HepG2 (cell line): ENCODE measurements at regions not wholly inside any gene's neighbourhood (a gene's known extent, or its start where the extent isn't known, plus 50 kb on each side); places are given as distances from the start of the nearest gene placed in this dataset.

ENCODE experiments used
- ATAC-seq: fragments of 200-7000 bp; cut with Tn5 transposase; 3 replicates; pipeline ENCODE4 v1.9.1; 2020; ENCODE audit warnings: mild to moderate bottlenecking, moderate library complexity
- BruUV-seq: library from RNA; stranded (reverse); fragments of 400-500 nt; replicated peaks from 2 replicates; lab custom pipeline; 2021; lab: Mats Ljungman, UMichigan
- CTCF ChIA-PET: fragments of 300-600 bp; formaldehyde crosslinking; extraction: SDS; loops from one replicate; lab custom pipeline; 2021; ENCODE audit warnings: low total read pairs, inconsistent platforms, low intra/inter-chr PET ratio; lab: Yijun Ruan, JAX
- POLR2A ChIA-PET: fragments of 350-600 bp; sonication (Branson Sonifier 250); formaldehyde crosslinking; loops from one replicate; lab custom pipeline; 2020; ENCODE audit warnings: antibody characterized with exemption, inconsistent platforms; lab: Yijun Ruan, JAX
- DNase-seq: peaks from one replicate; pipeline ENCODE4 v3.0.0-alpha.2; 2015; ENCODE audit warnings: low spot score
- FAIRE-seq: peaks from 3 replicates; lab custom pipeline; 2011; peaks lifted over from hg19 to GRCh38; lab: Jason Lieb, UNC
- H2AFZ ChIP-seq: one replicate; pipeline ENCODE4 v1.6.1; 2011; ENCODE audit warnings: low read length, inconsistent platforms
- H3K27ac ChIP-seq: fragments of 300-600 bp; 3 replicates; pipeline ENCODE4 v1.8.0; 2011; ENCODE audit warnings: mixed run types, mild to moderate bottlenecking, mixed read lengths, low read length, inconsistent platforms; ENCODE audit not compliant: insufficient read depth; ENCODE audit errors: extremely low read length
- H3K27me3 ChIP-seq, 2 experiments: fragments of 200-600 bp in 1 of 2; 2 replicates in 1 of 2; 3 replicates in 1 of 2; pipeline versions ENCODE4 v1.6.0 to v1.8.0; 2011; ENCODE audit warnings: low read length in 2 of 2, mild to moderate bottlenecking in 2 of 2, moderate library complexity in 2 of 2, inconsistent platforms in 1 of 2; ENCODE audit not compliant: insufficient read depth in 2 of 2, control insufficient read depth in 1 of 2
- H3K36me3 ChIP-seq, 2 experiments: fragments of 200-600 bp in 1 of 2; replicated peaks in 1 of 2; 2 replicates in 1 of 2; 3 replicates in 1 of 2; pipeline versions ENCODE4 v1.5.1 to v1.8.0; 2011; ENCODE audit warnings: low read length in 2 of 2, inconsistent platforms in 1 of 2; ENCODE audit not compliant: insufficient read depth in 2 of 2, control insufficient read depth in 1 of 2
- H3K4me1 ChIP-seq: 2 replicates; pipeline ENCODE4 v1.5.1; 2012; ENCODE audit warnings: low read length, inconsistent platforms; ENCODE audit not compliant: insufficient read depth
- H3K4me2 ChIP-seq: 2 replicates; pipeline ENCODE4 v1.6.0; 2011; ENCODE audit warnings: low read depth, low read length, inconsistent platforms
- H3K4me3 ChIP-seq, 3 experiments: fragments of 200-600 bp in 1 of 3; sonication (generic), shearing (Covaris generic) in 1 of 3; replicated peaks in 1 of 3; 2 replicates each; pipeline ENCODE4 v1.5.1; 2011 to 2016; ENCODE audit warnings: low read length in 3 of 3, inconsistent platforms in 2 of 3, low read depth in 2 of 3, mild to moderate bottlenecking in 2 of 3, control low read depth in 1 of 3, mixed read lengths in 1 of 3; ENCODE audit not compliant: insufficient read depth in 1 of 3
- H3K79me2 ChIP-seq: one replicate; pipeline ENCODE4 v1.6.1; 2011; ENCODE audit warnings: low read length, inconsistent platforms; ENCODE audit not compliant: insufficient read depth
- H3K9ac ChIP-seq: 2 replicates; pipeline ENCODE4 v1.6.0; 2011; ENCODE audit warnings: mild to moderate bottlenecking, low read depth, low read length, inconsistent platforms; ENCODE audit not compliant: insufficient read depth
- H3K9me3 ChIP-seq: 2 replicates; pipeline ENCODE4 v1.5.1; 2012; ENCODE audit warnings: mild to moderate bottlenecking, low read length
- H4K20me1 ChIP-seq: 2 replicates; pipeline ENCODE4 v1.6.0; 2011; ENCODE audit warnings: inconsistent platforms, mild to moderate bottlenecking, low read length, moderate library complexity; ENCODE audit not compliant: insufficient read depth
- HDAC2 ChIP-seq: sonication (generic); formaldehyde crosslinking; IDR thresholded peaks from 2 replicates; pipeline ENCODE4 v1.4.0; 2020; ENCODE audit warnings: missing genetic modification reagents
- KDM4B ChIP-seq: sonication (generic); formaldehyde crosslinking; IDR thresholded peaks from 2 replicates; pipeline ENCODE4 v1.4.0; 2020; ENCODE audit warnings: missing genetic modification reagents
- NFIC ChIP-seq: IDR thresholded peaks from 2 replicates; pipeline ENCODE4 v1.6.1; 2012; ENCODE audit warnings: mild to moderate bottlenecking, low read length, inconsistent platforms
- POLR2AphosphoS2 ChIP-seq: IDR thresholded peaks from 2 replicates; pipeline ENCODE4 v1.6.1; 2011; ENCODE audit warnings: low read depth, low read length, improper control_type of control experiment
- SP5 ChIP-seq: IDR thresholded peaks from 2 replicates; pipeline ENCODE4 v1.6.1; 2016; ENCODE audit warnings: low read depth, borderline replicate concordance
- TAF1 ChIP-seq: sonication (generic); formaldehyde crosslinking; IDR thresholded peaks from 2 replicates; pipeline ENCODE4 v1.4.0; 2020; ENCODE audit warnings: missing genetic modification reagents
- TEAD3 ChIP-seq: optimal IDR thresholded peaks from 2 replicates; pipeline ENCODE3; 2016; ENCODE audit warnings: borderline replicate concordance
- ZNF44 ChIP-seq: sonication (generic); formaldehyde crosslinking; IDR thresholded peaks from 2 replicates; pipeline ENCODE4 v1.5.1; 2020; ENCODE audit warnings: mild to moderate bottlenecking, missing genetic modification reagents
- ZNF589 ChIP-seq: sonication (generic); formaldehyde crosslinking; conservative IDR thresholded peaks from 2 replicates; pipeline ENCODE4 v1.8.0; 2022; ENCODE audit warnings: mild to moderate bottlenecking, moderate library complexity, missing genetic modification reagents
- ZNF747 ChIP-seq: sonication (generic); formaldehyde crosslinking; IDR thresholded peaks from 2 replicates; pipeline ENCODE4 v1.8.1; 2023; ENCODE audit warnings: missing genetic modification reagents, mild to moderate bottlenecking, borderline replicate concordance
- ZNF766 ChIP-seq: sonication (generic); formaldehyde crosslinking; IDR thresholded peaks from 2 replicates; pipeline ENCODE4 v1.5.0; 2020; ENCODE audit warnings: missing genetic modification reagents, borderline replicate concordance
- WGBS: methylation state at CpG from one replicate; pipeline ENCODE4 v1.1.6; 2017; ENCODE audit warnings: low lambda C conversion rate; 5-methylcytosine and 5-hydroxymethylcytosine counted together
- in situ Hi-C: cut with HindIII; loops from 2 replicates; pipeline ENCODE4 v1.10.0; 2017; ENCODE audit warnings: low pct_unique_long_range_greater_than_20kb; ENCODE audit not compliant: extremely low pct_ligation_motif_present
- intact Hi-C: fragments of 100-400 bp; cut with micrococcal nuclease; formaldehyde crosslinking; loops from one replicate; pipeline ENCODE4 v1.10.0; 2022; ENCODE audit not compliant: unreplicated experiment
- TF ChIP-seq, protein P1 (sequence below): sonication (generic); formaldehyde crosslinking; IDR thresholded peaks from 2 replicates; pipeline ENCODE4; 2020; ENCODE audit warnings: missing genetic modification reagents, mild to moderate bottlenecking, borderline replicate concordance
- TF ChIP-seq, protein P2 (sequence below): IDR thresholded peaks from 2 replicates; pipeline ENCODE4 v1.6.1; 2016; ENCODE audit warnings: missing compliant biosample characterization, missing genetic modification reagents, borderline replicate concordance
- TF ChIP-seq, protein P3 (sequence below): IDR thresholded peaks from 2 replicates; pipeline ENCODE4 v1.6.1; 2016; ENCODE audit warnings: low read depth, borderline replicate concordance
- TF ChIP-seq, protein P4 (sequence below): fragments of 450-650 bp; IDR thresholded peaks from 2 replicates; pipeline ENCODE4 v1.6.1; 2017

DNA sequence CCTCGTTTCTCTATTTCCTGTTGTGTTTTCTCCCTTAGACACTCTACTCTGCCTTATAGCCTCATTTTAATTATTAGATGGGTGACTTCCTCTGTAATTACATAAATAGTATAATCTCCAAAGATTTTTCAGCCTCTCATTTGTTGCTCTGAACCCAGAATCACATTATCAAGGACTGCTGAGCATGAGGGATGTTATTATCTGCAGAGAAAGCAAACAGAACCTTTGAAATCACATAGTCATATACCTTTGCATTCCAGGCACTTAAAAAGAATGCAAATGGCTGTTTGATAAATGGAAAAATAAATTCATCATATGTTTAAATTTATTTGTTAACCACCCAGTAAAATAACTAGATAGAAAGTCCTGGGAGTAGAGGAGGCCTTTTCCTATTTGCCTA lies 305.1 kb upstream of the PPP1R2C start:
- POLR2A ChIA-PET = no interaction called here
- H3K36me3 ChIP-seq = no peaks in the 10 kb centered on the region
- 5% methylated on average over 1 of the region's 1 CpG for WGBS
- H3K4me1 ChIP-seq = no peaks in the 10 kb centered on the region
- H3K4me3 ChIP-seq = no peak overlapping the region
- H3K9ac ChIP-seq = no peak overlapping the region
- CTCF ChIA-PET = no interaction called here
- in situ Hi-C loops (no loop called here), intact Hi-C loops (no loop called here)
- no peaks in the 10 kb centered on the region for H3K27me3 ChIP-seq
- FAIRE-seq (no peak), DNase-seq (no peak), ATAC-seq (no peak)
- BruUV-seq = no TSS peak
- no peak overlapping the region for H3K4me2 ChIP-seq
- H2AFZ ChIP-seq = no peak overlapping the region
- H3K27ac ChIP-seq = no peak overlapping the region
- H4K20me1 ChIP-seq = no peaks in the 10 kb centered on the region
- H3K79me2 ChIP-seq = no peaks in the 10 kb centered on the region
- TF ChIP-seq TAF1 (no peak), HDAC2 (CRISPR knock-in tag) (no peak), NFIC (no peak), TEAD3 (CRISPR knock-in tag) (no peak), ZNF766 (CRISPR knock-in tag) (no peak), POLR2AphosphoS2 (no peak)
- TF ChIP-seq, protein P1, sequence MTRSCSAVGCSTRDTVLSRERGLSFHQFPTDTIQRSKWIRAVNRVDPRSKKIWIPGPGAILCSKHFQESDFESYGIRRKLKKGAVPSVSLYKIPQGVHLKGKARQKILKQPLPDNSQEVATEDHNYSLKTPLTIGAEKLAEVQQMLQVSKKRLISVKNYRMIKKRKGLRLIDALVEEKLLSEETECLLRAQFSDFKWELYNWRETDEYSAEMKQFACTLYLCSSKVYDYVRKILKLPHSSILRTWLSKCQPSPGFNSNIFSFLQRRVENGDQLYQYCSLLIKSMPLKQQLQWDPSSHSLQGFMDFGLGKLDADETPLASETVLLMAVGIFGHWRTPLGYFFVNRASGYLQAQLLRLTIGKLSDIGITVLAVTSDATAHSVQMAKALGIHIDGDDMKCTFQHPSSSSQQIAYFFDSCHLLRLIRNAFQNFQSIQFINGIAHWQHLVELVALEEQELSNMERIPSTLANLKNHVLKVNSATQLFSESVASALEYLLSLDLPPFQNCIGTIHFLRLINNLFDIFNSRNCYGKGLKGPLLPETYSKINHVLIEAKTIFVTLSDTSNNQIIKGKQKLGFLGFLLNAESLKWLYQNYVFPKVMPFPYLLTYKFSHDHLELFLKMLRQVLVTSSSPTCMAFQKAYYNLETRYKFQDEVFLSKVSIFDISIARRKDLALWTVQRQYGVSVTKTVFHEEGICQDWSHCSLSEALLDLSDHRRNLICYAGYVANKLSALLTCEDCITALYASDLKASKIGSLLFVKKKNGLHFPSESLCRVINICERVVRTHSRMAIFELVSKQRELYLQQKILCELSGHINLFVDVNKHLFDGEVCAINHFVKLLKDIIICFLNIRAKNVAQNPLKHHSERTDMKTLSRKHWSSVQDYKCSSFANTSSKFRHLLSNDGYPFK (CRISPR knock-in tag) = no peak
- H3K9me3 ChIP-seq = no peaks in the 10 kb centered on the region

DNA sequence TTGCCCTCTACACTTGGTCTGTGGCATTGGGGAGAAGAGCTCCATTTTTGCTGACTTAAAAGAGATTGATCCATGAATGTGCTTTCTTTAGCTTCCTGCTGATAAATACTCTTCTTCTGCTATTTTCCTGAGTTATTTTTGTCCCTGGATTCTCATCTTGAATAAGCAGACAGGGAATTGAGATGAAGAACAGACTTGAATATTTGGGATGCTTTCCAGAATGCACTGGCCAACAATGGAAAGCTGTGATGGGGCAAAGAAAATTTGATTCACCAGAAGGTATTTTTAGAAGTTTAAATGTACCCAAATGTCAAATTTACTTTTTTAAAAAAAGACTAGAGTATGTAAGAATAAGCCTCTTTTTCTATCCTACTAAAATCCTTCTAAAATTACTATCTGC lies 309.9 kb upstream of the PPP1R2C start:
- Histone ChIP-seq H3K4me1 (no peaks in the 10 kb centered on the region), H3K27ac (no peak overlapping the region), H4K20me1 (no peaks in the 10 kb centered on the region), H3K27me3 (no peaks in the 10 kb centered on the region), H3K9ac (no peak overlapping the region), H3K9me3 (no peaks in the 10 kb centered on the region), H3K79me2 (no peaks in the 10 kb centered on the region), H3K4me3 (no peak overlapping the region), H3K36me3 (no peaks in the 10 kb centered on the region), H2AFZ (no peak overlapping the region), H3K4me2 (no peak overlapping the region)
- DNase-seq = no peak
- no peak for FAIRE-seq
- in situ Hi-C loops = no loop called here
- BruUV-seq = no TSS peak
- ChIA-PET CTCF (no interaction called here), POLR2A (no interaction called here)
- intact Hi-C loops = no loop called here
- no peak for ATAC-seq
- no peak for TF ChIP-seq ZNF589 (CRISPR knock-in tag)
- no peak for TF ChIP-seq ZNF44 (CRISPR knock-in tag)
- TF ChIP-seq KDM4B = no peak
- no peak for TF ChIP-seq SP5 (CRISPR knock-in tag)
- TF ChIP-seq ZNF747 (CRISPR knock-in tag) = no peak
- TF ChIP-seq, protein P2, sequence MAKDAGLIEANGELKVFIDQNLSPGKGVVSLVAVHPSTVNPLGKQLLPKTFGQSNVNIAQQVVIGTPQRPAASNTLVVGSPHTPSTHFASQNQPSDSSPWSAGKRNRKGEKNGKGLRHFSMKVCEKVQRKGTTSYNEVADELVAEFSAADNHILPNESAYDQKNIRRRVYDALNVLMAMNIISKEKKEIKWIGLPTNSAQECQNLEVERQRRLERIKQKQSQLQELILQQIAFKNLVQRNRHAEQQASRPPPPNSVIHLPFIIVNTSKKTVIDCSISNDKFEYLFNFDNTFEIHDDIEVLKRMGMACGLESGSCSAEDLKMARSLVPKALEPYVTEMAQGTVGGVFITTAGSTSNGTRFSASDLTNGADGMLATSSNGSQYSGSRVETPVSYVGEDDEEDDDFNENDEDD (CRISPR knock-in tag) = no peak
- TF ChIP-seq, protein P3, sequence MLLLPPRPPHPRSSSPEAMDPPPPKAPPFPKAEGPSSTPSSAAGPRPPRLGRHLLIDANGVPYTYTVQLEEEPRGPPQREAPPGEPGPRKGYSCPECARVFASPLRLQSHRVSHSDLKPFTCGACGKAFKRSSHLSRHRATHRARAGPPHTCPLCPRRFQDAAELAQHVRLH = no peak
- TF ChIP-seq, protein P4, sequence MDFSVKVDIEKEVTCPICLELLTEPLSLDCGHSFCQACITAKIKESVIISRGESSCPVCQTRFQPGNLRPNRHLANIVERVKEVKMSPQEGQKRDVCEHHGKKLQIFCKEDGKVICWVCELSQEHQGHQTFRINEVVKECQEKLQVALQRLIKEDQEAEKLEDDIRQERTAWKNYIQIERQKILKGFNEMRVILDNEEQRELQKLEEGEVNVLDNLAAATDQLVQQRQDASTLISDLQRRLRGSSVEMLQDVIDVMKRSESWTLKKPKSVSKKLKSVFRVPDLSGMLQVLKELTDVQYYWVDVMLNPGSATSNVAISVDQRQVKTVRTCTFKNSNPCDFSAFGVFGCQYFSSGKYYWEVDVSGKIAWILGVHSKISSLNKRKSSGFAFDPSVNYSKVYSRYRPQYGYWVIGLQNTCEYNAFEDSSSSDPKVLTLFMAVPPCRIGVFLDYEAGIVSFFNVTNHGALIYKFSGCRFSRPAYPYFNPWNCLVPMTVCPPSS = no peak
